Breast epithelium (tissue), 4 donors: ENCODE measurements at regions not wholly inside any gene's neighbourhood (a gene's known extent, or its start where the extent isn't known, plus 50 kb on each side); places are given as distances from the start of the nearest gene placed in this dataset.

ENCODE experiments used
- DNase-seq, 2 donors: peaks; one replicate each; pipeline ENCODE4 v3.0.0-alpha.2; 2019; ENCODE audit warnings: low spot score in 2 of 2
- H3K27ac ChIP-seq, 2 donors: fragments of 200-600 bp; sonication (generic) in 1 of 2; one replicate each; pipeline ENCODE4 v1.5.1; 2016 to 2019; ENCODE audit warnings: mild to moderate bottlenecking in 1 of 2
- H3K27me3 ChIP-seq, 2 donors: fragments of 200-600 bp; sonication (generic) in 1 of 2; one replicate each; pipeline versions ENCODE4 v1.5.1 to v1.6.0; 2017 to 2019; ENCODE audit warnings: control low read depth in 1 of 2, mild to moderate bottlenecking in 1 of 2
- H3K36me3 ChIP-seq: fragments of 200-600 bp; one replicate; pipeline ENCODE4 v1.5.1; 2019
- H3K4me1 ChIP-seq, 2 donors: fragments of 200-600 bp; sonication (generic); one replicate each; pipeline ENCODE4 v1.5.1; 2016 to 2019; ENCODE audit warnings: control low read depth in 1 of 2
- H3K4me3 ChIP-seq, 3 donors: fragments of 200-600 bp; sonication (generic); 1 replicate in 2 of 3; 2 replicates in 1 of 3; pipeline ENCODE4 v1.5.1; 2016 to 2019; ENCODE audit warnings: mild to moderate bottlenecking in 3 of 3, moderate library complexity in 2 of 3
- H3K9me3 ChIP-seq, 2 donors: fragments of 200-600 bp; sonication (generic) in 1 of 2; one replicate each; pipeline ENCODE4 v1.5.1; 2016 to 2019; ENCODE audit warnings: control low read depth in 1 of 2
- POLR2A ChIP-seq: fragments of 450-650 bp; IDR thresholded peaks from one replicate; pipeline ENCODE4 v1.6.1; 2016; ENCODE audit warnings: antibody characterized with exemption, mild to moderate bottlenecking, moderate library complexity
- POLR2AphosphoS5 ChIP-seq, 3 donors: sonication (generic); formaldehyde crosslinking; IDR thresholded peaks; one replicate each; pipeline ENCODE4 v1.6.1; 2017; ENCODE audit warnings: antibody characterized with exemption in 3 of 3
- intact Hi-C: fragments of 100-400 bp; cut with DNase I; formaldehyde crosslinking; loops from one replicate; pipeline ENCODE4 v1.15.1; 2023; ENCODE audit warnings: low total_unique reads
- TF ChIP-seq, protein P1 (sequence below), 3 donors: fragments of 450-650 bp; IDR thresholded peaks; one replicate each; pipeline ENCODE4 v1.5.1; 2016 to 2017; ENCODE audit warnings: antibody characterized with exemption in 3 of 3, mild to moderate bottlenecking in 3 of 3, moderate library complexity in 3 of 3

- H3K36me3 ChIP-seq = no peaks in the 10 kb centered on the region
- no peaks in the 10 kb centered on the region for H3K4me1 ChIP-seq
- H3K9me3 ChIP-seq = no peaks in the 10 kb centered on the region
- no peak overlapping the region for H3K4me3 ChIP-seq
- TF ChIP-seq, protein P1, sequence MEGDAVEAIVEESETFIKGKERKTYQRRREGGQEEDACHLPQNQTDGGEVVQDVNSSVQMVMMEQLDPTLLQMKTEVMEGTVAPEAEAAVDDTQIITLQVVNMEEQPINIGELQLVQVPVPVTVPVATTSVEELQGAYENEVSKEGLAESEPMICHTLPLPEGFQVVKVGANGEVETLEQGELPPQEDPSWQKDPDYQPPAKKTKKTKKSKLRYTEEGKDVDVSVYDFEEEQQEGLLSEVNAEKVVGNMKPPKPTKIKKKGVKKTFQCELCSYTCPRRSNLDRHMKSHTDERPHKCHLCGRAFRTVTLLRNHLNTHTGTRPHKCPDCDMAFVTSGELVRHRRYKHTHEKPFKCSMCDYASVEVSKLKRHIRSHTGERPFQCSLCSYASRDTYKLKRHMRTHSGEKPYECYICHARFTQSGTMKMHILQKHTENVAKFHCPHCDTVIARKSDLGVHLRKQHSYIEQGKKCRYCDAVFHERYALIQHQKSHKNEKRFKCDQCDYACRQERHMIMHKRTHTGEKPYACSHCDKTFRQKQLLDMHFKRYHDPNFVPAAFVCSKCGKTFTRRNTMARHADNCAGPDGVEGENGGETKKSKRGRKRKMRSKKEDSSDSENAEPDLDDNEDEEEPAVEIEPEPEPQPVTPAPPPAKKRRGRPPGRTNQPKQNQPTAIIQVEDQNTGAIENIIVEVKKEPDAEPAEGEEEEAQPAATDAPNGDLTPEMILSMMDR (IDR thresholded peaks at IDR 0.05) = no peak
- TF ChIP-seq POLR2AphosphoS5 (IDR thresholded peaks at IDR 0.05) = no peak
- TF ChIP-seq POLR2A = no peak
- intact Hi-C loops = no loop called here
- H3K27me3 ChIP-seq = no peaks in the 10 kb centered on the region
- H3K27ac ChIP-seq = no peak overlapping the region
- no peak for DNase-seq
These were observed 848.5 kb downstream of the DACH1 start for GRCh38 chr13:71018544-71018943.

GRCh38 chr13:71017607-71018006 is 849.4 kb downstream of the DACH1 start:
- Histone ChIP-seq H3K27ac (no peak overlapping the region), H3K9me3 (no peaks in the 10 kb centered on the region), H3K27me3 (no peaks in the 10 kb centered on the region), H3K4me3 (no peak overlapping the region), H3K36me3 (no peaks in the 10 kb centered on the region), H3K4me1 (no peaks in the 10 kb centered on the region)
- TF ChIP-seq POLR2AphosphoS5 (IDR thresholded peaks at IDR 0.05) = no peak
- no peak for TF ChIP-seq POLR2A
- TF ChIP-seq, protein P1 (IDR thresholded peaks at IDR 0.05) = no peak
- no peak for DNase-seq
- intact Hi-C loops = no loop called here

- Histone ChIP-seq H3K27me3 (no peaks in the 10 kb centered on the region), H3K27ac (no peak overlapping the region), H3K4me3 (no peak overlapping the region), H3K36me3 (no peaks in the 10 kb centered on the region), H3K4me1 (no peaks in the 10 kb centered on the region), H3K9me3 (no peaks in the 10 kb centered on the region)
- DNase-seq = no peak
- no peak for TF ChIP-seq POLR2A
- no peak for TF ChIP-seq POLR2AphosphoS5 (IDR thresholded peaks at IDR 0.05)
- intact Hi-C loops = no loop called here
These were observed 851.5 kb downstream of the DACH1 start for GRCh38 chr13:71015516-71015915.

GRCh38 chr13:71015021-71015420 is 852.0 kb downstream of the DACH1 start:
- no peaks in the 10 kb centered on the region for H3K36me3 ChIP-seq
- TF ChIP-seq, protein P1 (IDR thresholded peaks at IDR 0.05) = no peak
- TF ChIP-seq POLR2AphosphoS5 (IDR thresholded peaks at IDR 0.05) = no peak
- no peak for TF ChIP-seq POLR2A
- no peak overlapping the region for H3K27ac ChIP-seq
- no peaks in the 10 kb centered on the region for H3K9me3 ChIP-seq
- peak overlapping the region in 1 of 3 donors; percentile 39 for H3K4me3 ChIP-seq
- H3K4me1 ChIP-seq = no peaks in the 10 kb centered on the region
- no peaks in the 10 kb centered on the region for H3K27me3 ChIP-seq
- no peak for DNase-seq
- intact Hi-C loops = no loop called here

DNA sequence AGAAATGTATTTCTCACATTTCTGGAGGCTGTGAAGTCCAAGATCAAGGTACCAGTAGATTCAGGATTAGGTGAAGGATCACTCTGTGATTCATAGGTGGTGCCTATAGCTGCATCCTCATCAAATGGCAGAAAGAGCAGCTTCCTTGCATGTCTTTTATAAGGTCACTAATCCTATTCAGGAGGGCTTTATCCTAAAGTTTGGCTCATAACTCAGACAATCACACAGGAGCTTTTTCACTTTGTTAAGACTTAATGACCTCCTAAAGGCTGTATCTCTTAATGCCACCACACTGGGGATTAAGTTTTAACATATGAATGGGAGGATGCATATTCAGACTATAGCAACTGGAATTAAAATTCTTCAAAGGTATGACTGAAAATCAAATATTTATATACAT is 861.1 kb downstream of the DACH1 start:
- H3K27ac ChIP-seq = no peak overlapping the region
- intact Hi-C loops = no loop called here
- no peaks in the 10 kb centered on the region for H3K27me3 ChIP-seq
- TF ChIP-seq, protein P1 (IDR thresholded peaks at IDR 0.05) = no peak
- no peak for TF ChIP-seq POLR2A
- TF ChIP-seq POLR2AphosphoS5 (IDR thresholded peaks at IDR 0.05) = no peak
- H3K4me3 ChIP-seq = no peak overlapping the region
- no peaks in the 10 kb centered on the region for H3K4me1 ChIP-seq
- no peaks in the 10 kb centered on the region for H3K9me3 ChIP-seq
- no peak for DNase-seq
- H3K36me3 ChIP-seq = no peaks in the 10 kb centered on the region

DNA sequence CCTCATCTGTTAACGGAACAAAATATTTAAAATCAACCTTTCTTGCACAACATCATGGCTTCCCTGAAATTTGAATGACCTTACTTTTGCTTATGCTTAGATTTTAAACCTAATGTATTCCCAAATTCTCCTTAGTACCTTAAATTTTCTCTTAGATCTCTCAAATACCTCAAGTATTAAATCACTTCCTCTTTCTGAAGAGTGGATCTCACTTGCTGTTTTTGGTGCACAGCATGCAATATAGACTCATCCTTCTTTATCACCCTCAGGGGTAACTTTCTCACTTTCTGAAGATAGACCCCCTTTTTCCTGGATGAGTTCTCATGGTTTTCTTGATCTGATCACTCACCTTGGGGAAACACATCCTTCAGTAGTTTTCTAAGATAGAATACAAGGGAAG is 871.7 kb downstream of the DACH1 start:
- DNase-seq = no peak
- Histone ChIP-seq H3K4me3 (no peak overlapping the region), H3K27me3 (no peaks in the 10 kb centered on the region), H3K4me1 (no peaks in the 10 kb centered on the region), H3K36me3 (no peaks in the 10 kb centered on the region), H3K9me3 (no peaks in the 10 kb centered on the region), H3K27ac (no peak overlapping the region)
- intact Hi-C loops = no loop called here
- TF ChIP-seq POLR2AphosphoS5 (IDR thresholded peaks at IDR 0.05) (no peak), POLR2A (no peak)
- TF ChIP-seq, protein P1 (IDR thresholded peaks at IDR 0.05) = no peak
